ENCODE measurements at regions not wholly inside any gene's neighbourhood (a gene's known extent, or its start where the extent isn't known, plus 50 kb on each side); places are given as distances from the start of the nearest gene placed in this dataset.
"Not testable (repeated sequence)": the region's sequence is repeated elsewhere in the genome, so short reads cannot be mapped to it uniquely, and the experiment has no call there.

GRCh38 chr12:111251058-111251730 lies 117.7 kb downstream of the PHETA1 start:
- intact Hi-C loops (cut with DNase I), result no loop called here

GRCh38 chr12:111250251-111250881 lies 118.5 kb downstream of the PHETA1 start:
- intact Hi-C loops (cut with DNase I), result no loop called here
- no peak for DNase-seq

More at GRCh38 chr12:111251058-111251730, 117.7 kb downstream of the PHETA1 start:
- no peak for DNase-seq

- intact Hi-C loops (cut with DNase I), result no loop called here
- DNase-seq, result no peak
Measured at GRCh38 chr12:111249757-111250156, 119.1 kb downstream of the PHETA1 start.

- no peak for DNase-seq
- intact Hi-C loops (cut with DNase I), result no loop called here
Measured at GRCh38 chr12:111249018-111249370, 119.9 kb downstream of the PHETA1 start.

GRCh38 chr12:111248236-111249017 lies 120.5 kb downstream of the PHETA1 start:
- intact Hi-C loops (cut with DNase I), result no loop called here
- no peak for DNase-seq

GRCh38 chr12:111247083-111247783 lies 121.7 kb downstream of the PHETA1 start:
- no peak for DNase-seq
- intact Hi-C loops (cut with DNase I), result no loop called here

- DNase-seq, result no peak
- intact Hi-C loops (cut with DNase I), result no loop called here
Measured at GRCh38 chr12:111246477-111247011, 122.4 kb downstream of the PHETA1 start.

- intact Hi-C loops (cut with DNase I), result no loop called here
- no peak for DNase-seq
Measured at GRCh38 chr12:111245701-111246476, 123.0 kb downstream of the PHETA1 start.

GRCh38 chr12:111244673-111245072 lies 124.2 kb downstream of the PHETA1 start:
- no peak for DNase-seq
- intact Hi-C loops (cut with DNase I), result no loop called here

GRCh38 chr12:111242817-111243216 lies 126.1 kb downstream of the PHETA1 start:
- intact Hi-C loops (cut with DNase I); DNase-seq: not testable (repeated sequence)

- intact Hi-C loops (cut with DNase I), result no loop called here
- DNase-seq, result no peak
Measured at GRCh38 chr12:111242184-111242583, 126.7 kb downstream of the PHETA1 start.

- intact Hi-C loops (cut with DNase I), result no loop called here
- DNase-seq, result no peak
Measured at GRCh38 chr12:111240374-111240773, 128.5 kb downstream of the PHETA1 start.

- DNase-seq, result no peak
- intact Hi-C loops (cut with DNase I), result no loop called here
Measured at GRCh38 chr12:111239235-111239634, 129.7 kb downstream of the PHETA1 start.

- intact Hi-C loops (cut with DNase I), result no loop called here
- DNase-seq, result no peak
Measured at GRCh38 chr12:111238075-111238734, 130.7 kb downstream of the PHETA1 start.

- DNase-seq; intact Hi-C loops (cut with DNase I): not testable (repeated sequence)
Measured at GRCh38 chr12:111234491-111234890, 134.4 kb downstream of the PHETA1 start.

- intact Hi-C loops (cut with DNase I), result no loop called here
- no peak for DNase-seq
Measured at GRCh38 chr12:111233786-111234185, 135.1 kb downstream of the PHETA1 start.

- DNase-seq, result no peak
- intact Hi-C loops (cut with DNase I), result no loop called here
Measured at GRCh38 chr12:111230649-111231048, 138.2 kb downstream of the PHETA1 start.

All from head of caudate nucleus (tissue), 42 donors.